ENCODE measurements at regions not wholly inside any gene's neighbourhood (a gene's known extent, or its start where the extent isn't known, plus 50 kb on each side); places are given as distances from the start of the nearest gene placed in this dataset.

DNA sequence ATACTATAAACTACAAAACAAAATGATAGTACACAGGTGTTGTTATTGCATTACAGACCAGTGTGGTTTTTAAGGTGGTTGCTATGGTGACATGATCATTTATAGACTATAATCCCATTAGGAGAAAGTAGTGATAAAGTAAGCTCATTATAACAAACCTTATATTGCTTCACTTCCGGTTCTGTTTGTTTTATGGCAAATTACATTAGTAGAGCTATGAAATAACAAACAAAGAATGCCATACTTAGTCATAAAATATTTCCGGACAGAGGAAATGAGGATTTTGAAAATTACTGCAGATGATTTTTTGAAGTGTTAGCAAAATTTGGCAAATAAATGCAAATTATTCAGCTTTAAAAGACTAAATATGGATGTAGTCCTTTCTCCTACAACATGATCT is 640.4 kb upstream of the ARPP21 start:
- H4K8ac ChIP-seq (ENCODE audit: low read length) = no peak overlapping the region
- H2AK5ac ChIP-seq (ENCODE audit: low read length, severe bottlenecking) = no peak overlapping the region
- H2BK12ac ChIP-seq (ENCODE audit: low read length in 2 of 2) = no peak overlapping the region
- H3K4me1 ChIP-seq (ENCODE audit: control insufficient read depth, insufficient read depth, low read depth, low read length) = no peaks in the 10 kb centered on the region
- H3K18ac ChIP-seq (ENCODE audit: low read depth in 1 of 2, low read length in 2 of 2) = no peak overlapping the region
- H2BK120ac ChIP-seq (ENCODE audit: low read depth, low read length) = no peak overlapping the region
- no peak overlapping the region for H3K9ac ChIP-seq (ENCODE audit: low read length)
- H2AFZ ChIP-seq (ENCODE audit: low read depth, low read length) = no peak overlapping the region
- H3K4ac ChIP-seq (ENCODE audit: low read depth in 1 of 2, low read length in 2 of 2) = no peak overlapping the region
- H3K14ac ChIP-seq (ENCODE audit: low read length in 2 of 2) = no peak overlapping the region
- H3K27ac ChIP-seq (ENCODE audit: low read length, poor library complexity, severe bottlenecking) = no peak overlapping the region
- no peak overlapping the region for H2BK15ac ChIP-seq (ENCODE audit: low read depth, poor library complexity, severe bottlenecking)
- no CpG with 5 or more reads among the region's 2 CpGs for WGBS
- no peak for DNase-seq
- H3K4me2 ChIP-seq (ENCODE audit: low read length, poor library complexity, severe bottlenecking) = no peak overlapping the region
- peaks cover 0 to 2% of the 10 kb centered on the region in 2 experiments for H3K36me3 ChIP-seq (ENCODE audit: control insufficient read depth in 1 of 2, insufficient read depth in 2 of 2, low read depth in 1 of 2, low read length in 2 of 2)
- H3K27me3 ChIP-seq (ENCODE audit: control insufficient read depth in 1 of 2, insufficient read depth in 1 of 2, low read length in 2 of 2) = no peaks in the 10 kb centered on the region
- no peak overlapping the region for H4K91ac ChIP-seq (ENCODE audit: low read length)
- H3K23ac ChIP-seq (ENCODE audit: low read length in 2 of 2) = no peak overlapping the region
- no peak overlapping the region for H3K4me3 ChIP-seq (ENCODE audit: insufficient read depth in 1 of 2, low read depth in 1 of 2, low read length in 2 of 2)
- H2BK5ac ChIP-seq (ENCODE audit: low read depth, low read length, poor library complexity, severe bottlenecking) = no peak overlapping the region
- H3K79me1 ChIP-seq (replicated peaks; ENCODE audit: low read length, poor library complexity, severe bottlenecking) = no peaks in the 10 kb centered on the region
- H3K9me3 ChIP-seq (ENCODE audit: control insufficient read depth, low read length) = no peaks in the 10 kb centered on the region

- no peak overlapping the region for H2AFZ ChIP-seq (ENCODE audit: low read depth, low read length)
- no peak for DNase-seq
- no peaks in the 10 kb centered on the region for H3K36me3 ChIP-seq (ENCODE audit: control insufficient read depth in 1 of 2, insufficient read depth in 2 of 2, low read depth in 1 of 2, low read length in 2 of 2)
- 79% methylated on average over 1 of the region's 1 CpG for WGBS
- no peak overlapping the region for H2AK5ac ChIP-seq (ENCODE audit: low read length, severe bottlenecking)
- H3K79me1 ChIP-seq (replicated peaks; ENCODE audit: low read length, poor library complexity, severe bottlenecking) = no peaks in the 10 kb centered on the region
- H3K14ac ChIP-seq (ENCODE audit: low read length in 2 of 2) = no peak overlapping the region
- H2BK15ac ChIP-seq (ENCODE audit: low read depth, poor library complexity, severe bottlenecking) = no peak overlapping the region
- no peaks in the 10 kb centered on the region for H3K27me3 ChIP-seq (ENCODE audit: control insufficient read depth in 1 of 2, insufficient read depth in 1 of 2, low read length in 2 of 2)
- H3K18ac ChIP-seq (ENCODE audit: low read depth in 1 of 2, low read length in 2 of 2) = no peak overlapping the region
- H4K91ac ChIP-seq (ENCODE audit: low read length) = no peak overlapping the region
- H3K4ac ChIP-seq (ENCODE audit: low read depth in 1 of 2, low read length in 2 of 2) = no peak overlapping the region
- no peak overlapping the region for H3K9ac ChIP-seq (ENCODE audit: low read length)
- no peak overlapping the region for H2BK12ac ChIP-seq (ENCODE audit: low read length in 2 of 2)
- H3K4me2 ChIP-seq (ENCODE audit: low read length, poor library complexity, severe bottlenecking) = no peak overlapping the region
- H4K8ac ChIP-seq (ENCODE audit: low read length) = no peak overlapping the region
- H3K9me3 ChIP-seq (ENCODE audit: control insufficient read depth, low read length) = no peaks in the 10 kb centered on the region
- H3K27ac ChIP-seq (ENCODE audit: low read length, poor library complexity, severe bottlenecking) = no peak overlapping the region
- no peaks in the 10 kb centered on the region for H3K4me1 ChIP-seq (ENCODE audit: control insufficient read depth, insufficient read depth, low read depth, low read length)
- no peak overlapping the region for H2BK120ac ChIP-seq (ENCODE audit: low read depth, low read length)
- no peak overlapping the region for H3K4me3 ChIP-seq (ENCODE audit: insufficient read depth in 1 of 2, low read depth in 1 of 2, low read length in 2 of 2)
- H2BK5ac ChIP-seq (ENCODE audit: low read depth, low read length, poor library complexity, severe bottlenecking) = no peak overlapping the region
- no peak overlapping the region for H3K23ac ChIP-seq (ENCODE audit: low read length in 2 of 2)
These were observed 627.1 kb upstream of the ARPP21 start for GRCh38 chr3:35012214-35012613.

GRCh38 chr3:35028157-35028556 is 611.2 kb upstream of the ARPP21 start:
- H3K27me3 ChIP-seq (ENCODE audit: control insufficient read depth in 1 of 2, insufficient read depth in 1 of 2, low read length in 2 of 2) = no peaks in the 10 kb centered on the region
- H2AFZ ChIP-seq (ENCODE audit: low read depth, low read length) = no peak overlapping the region
- H3K4me1 ChIP-seq (ENCODE audit: control insufficient read depth, insufficient read depth, low read depth, low read length) = no peaks in the 10 kb centered on the region
- H2BK5ac ChIP-seq (ENCODE audit: low read depth, low read length, poor library complexity, severe bottlenecking) = no peak overlapping the region
- no peaks in the 10 kb centered on the region for H3K79me1 ChIP-seq (replicated peaks; ENCODE audit: low read length, poor library complexity, severe bottlenecking)
- H2BK15ac ChIP-seq (ENCODE audit: low read depth, poor library complexity, severe bottlenecking) = no peak overlapping the region
- H3K23ac ChIP-seq (ENCODE audit: low read length in 2 of 2) = no peak overlapping the region
- WGBS = 65% methylated on average over 2 of the region's 2 CpGs
- no peak overlapping the region for H4K91ac ChIP-seq (ENCODE audit: low read length)
- H3K27ac ChIP-seq (ENCODE audit: low read length, poor library complexity, severe bottlenecking) = no peak overlapping the region
- H2BK120ac ChIP-seq (ENCODE audit: low read depth, low read length) = no peak overlapping the region
- H3K14ac ChIP-seq (ENCODE audit: low read length in 2 of 2) = no peak overlapping the region
- no peak overlapping the region for H3K4ac ChIP-seq (ENCODE audit: low read depth in 1 of 2, low read length in 2 of 2)
- no peak overlapping the region for H4K8ac ChIP-seq (ENCODE audit: low read length)
- H3K18ac ChIP-seq (ENCODE audit: low read depth in 1 of 2, low read length in 2 of 2) = no peak overlapping the region
- no peak for DNase-seq
- H3K4me3 ChIP-seq (ENCODE audit: insufficient read depth in 1 of 2, low read depth in 1 of 2, low read length in 2 of 2) = no peak overlapping the region
- no peak overlapping the region for H2BK12ac ChIP-seq (ENCODE audit: low read length in 2 of 2)
- no peaks in the 10 kb centered on the region for H3K36me3 ChIP-seq (ENCODE audit: control insufficient read depth in 1 of 2, insufficient read depth in 2 of 2, low read depth in 1 of 2, low read length in 2 of 2)
- H3K9ac ChIP-seq (ENCODE audit: low read length) = no peak overlapping the region
- H3K4me2 ChIP-seq (ENCODE audit: low read length, poor library complexity, severe bottlenecking) = no peak overlapping the region
- peaks cover 12% of the 10 kb centered on the region for H3K9me3 ChIP-seq (ENCODE audit: control insufficient read depth, low read length)
- no peak overlapping the region for H2AK5ac ChIP-seq (ENCODE audit: low read length, severe bottlenecking)

DNA sequence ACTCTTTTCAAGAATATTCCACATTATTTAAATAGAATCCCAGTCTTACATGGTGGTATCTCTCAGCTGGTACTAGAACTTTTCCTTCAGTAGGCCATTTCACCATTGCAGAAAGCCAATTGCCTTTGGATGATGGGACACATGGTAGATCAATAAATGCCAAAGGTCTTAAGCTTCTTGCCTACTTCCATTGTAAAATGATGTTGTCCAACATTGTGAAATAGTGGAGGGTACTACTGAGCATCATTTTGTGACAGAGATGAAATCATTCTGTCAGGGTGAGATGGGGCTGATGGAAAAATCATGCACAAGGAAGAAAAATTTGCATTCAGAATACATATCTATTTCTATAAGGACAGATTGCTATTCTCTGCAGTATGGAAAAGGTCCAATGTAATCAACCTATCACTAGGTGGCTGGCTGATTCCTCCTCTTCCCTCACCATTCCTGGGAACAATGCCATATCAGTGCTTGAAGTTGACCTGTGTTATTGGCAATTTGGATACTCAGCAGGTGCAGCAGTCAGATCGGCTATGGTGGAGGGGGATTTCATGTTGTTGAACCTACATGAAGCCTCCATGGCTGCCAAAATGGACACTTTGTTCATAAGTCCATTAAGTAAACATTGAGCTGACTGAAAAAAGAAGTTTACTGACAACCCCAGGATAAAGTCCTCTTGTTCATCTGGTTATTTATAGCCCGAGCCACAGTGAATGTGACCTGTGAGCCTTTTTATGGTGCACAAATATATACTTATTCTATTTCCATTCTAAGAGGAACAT is 596.9 kb upstream of the ARPP21 start:
- no peak overlapping the region for H2BK5ac ChIP-seq (ENCODE audit: low read depth, low read length, poor library complexity, severe bottlenecking)
- H3K9ac ChIP-seq (ENCODE audit: low read length) = no peak overlapping the region
- no peak overlapping the region for H2AK5ac ChIP-seq (ENCODE audit: low read length, severe bottlenecking)
- H2BK12ac ChIP-seq (ENCODE audit: low read length in 2 of 2) = no peak overlapping the region
- H3K4me1 ChIP-seq (ENCODE audit: control insufficient read depth, insufficient read depth, low read depth, low read length) = no peaks in the 10 kb centered on the region
- H4K91ac ChIP-seq (ENCODE audit: low read length) = no peak overlapping the region
- no peaks in the 10 kb centered on the region for H3K79me1 ChIP-seq (replicated peaks; ENCODE audit: low read length, poor library complexity, severe bottlenecking)
- H3K27me3 ChIP-seq (ENCODE audit: control insufficient read depth in 1 of 2, insufficient read depth in 1 of 2, low read length in 2 of 2) = no peaks in the 10 kb centered on the region
- H2AFZ ChIP-seq (ENCODE audit: low read depth, low read length) = no peak overlapping the region
- H2BK15ac ChIP-seq (ENCODE audit: low read depth, poor library complexity, severe bottlenecking) = no peak overlapping the region
- H2BK120ac ChIP-seq (ENCODE audit: low read depth, low read length) = no peak overlapping the region
- no peak overlapping the region for H3K23ac ChIP-seq (ENCODE audit: low read length in 2 of 2)
- H3K27ac ChIP-seq (ENCODE audit: low read length, poor library complexity, severe bottlenecking) = no peak overlapping the region
- H4K8ac ChIP-seq (ENCODE audit: low read length) = no peak overlapping the region
- DNase-seq = no peak
- no peaks in the 10 kb centered on the region for H3K36me3 ChIP-seq (ENCODE audit: control insufficient read depth in 1 of 2, insufficient read depth in 2 of 2, low read depth in 1 of 2, low read length in 2 of 2)
- WGBS = 71% methylated on average over 2 of the region's 2 CpGs
- no peak overlapping the region for H3K18ac ChIP-seq (ENCODE audit: low read depth in 1 of 2, low read length in 2 of 2)
- no peak overlapping the region for H3K14ac ChIP-seq (ENCODE audit: low read length in 2 of 2)
- H3K9me3 ChIP-seq (ENCODE audit: control insufficient read depth, low read length) = no peaks in the 10 kb centered on the region
- no peak overlapping the region for H3K4me3 ChIP-seq (ENCODE audit: insufficient read depth in 1 of 2, low read depth in 1 of 2, low read length in 2 of 2)
- no peak overlapping the region for H3K4ac ChIP-seq (ENCODE audit: low read depth in 1 of 2, low read length in 2 of 2)
- no peak overlapping the region for H3K4me2 ChIP-seq (ENCODE audit: low read length, poor library complexity, severe bottlenecking)

Data from mesenchymal stem cell (in vitro differentiated cells and primary cell).